Mesothelial cell of epicardium (in vitro differentiated cells): ENCODE measurements at regions not wholly inside any gene's neighbourhood (a gene's known extent, or its start where the extent isn't known, plus 50 kb on each side); places are given as distances from the start of the nearest gene placed in this dataset.

Experiments used
- DNase-seq, 2 experiments: peaks; one replicate each; pipeline ENCODE4 v3.0.0; 2021; ENCODE audit warnings: low spot score in 2 of 2; ENCODE audit not compliant: unreplicated experiment in 2 of 2
- H3K27ac Mint-ChIP-seq: 2 replicates; pipeline ENCODE4 v1.8.0; 2021; ENCODE audit warnings: mixed read lengths
- H3K27me3 Mint-ChIP-seq: 2 replicates; pipeline ENCODE4 v1.8.0; 2021; ENCODE audit warnings: low read depth, mixed read lengths
- H3K36me3 Mint-ChIP-seq: 2 replicates; pipeline ENCODE4 v1.8.0; 2021; ENCODE audit warnings: mixed read lengths
- H3K4me1 Mint-ChIP-seq: 2 replicates; pipeline ENCODE4 v1.8.0; 2021; ENCODE audit warnings: mixed read lengths
- H3K4me3 Mint-ChIP-seq: 2 replicates; pipeline ENCODE4 v1.8.0; 2021; ENCODE audit warnings: mild to moderate bottlenecking, moderate library complexity, mixed read lengths
- H3K9me3 Mint-ChIP-seq: 2 replicates; pipeline ENCODE4 v1.8.0; 2021; ENCODE audit warnings: mixed read lengths
- CTCF ChIP-seq: fragments of 200-600 bp; sonication (generic); IDR thresholded peaks from one replicate; pipeline ENCODE4 v1.5.0; 2021; ENCODE audit warnings: antibody characterized with exemption; ENCODE audit not compliant: unreplicated experiment

- TF ChIP-seq CTCF, result no peak
- no peak overlapping the region for H3K4me3 Mint-ChIP-seq
- H3K27ac Mint-ChIP-seq, result no peak overlapping the region
- H3K36me3 Mint-ChIP-seq, result no peaks in the 10 kb centered on the region
- H3K9me3 Mint-ChIP-seq, result no peaks in the 10 kb centered on the region
- H3K4me1 Mint-ChIP-seq, result peaks cover 16% of the 10 kb centered on the region
- H3K27me3 Mint-ChIP-seq, result no peaks in the 10 kb centered on the region
- DNase-seq, result no peak
Observed at GRCh38 chr7:131095346-131095745, 232.3 kb upstream of the MKLN1 start.

GRCh38 chr7:131096267-131096927 lies 231.3 kb upstream of the MKLN1 start:
- no peak for TF ChIP-seq CTCF
- no peak overlapping the region for H3K27ac Mint-ChIP-seq
- no peaks in the 10 kb centered on the region for H3K9me3 Mint-ChIP-seq
- no peaks in the 10 kb centered on the region for H3K36me3 Mint-ChIP-seq
- H3K27me3 Mint-ChIP-seq, result no peaks in the 10 kb centered on the region
- H3K4me1 Mint-ChIP-seq, result peaks cover 11% of the 10 kb centered on the region
- no peak overlapping the region for H3K4me3 Mint-ChIP-seq
- DNase-seq, result no peak

GRCh38 chr7:131097662-131098376 lies 229.9 kb upstream of the MKLN1 start:
- Mint-ChIP-seq H3K4me3 (no peak overlapping the region), H3K4me1 (no peaks in the 10 kb centered on the region), H3K27ac (no peak overlapping the region), H3K36me3 (no peaks in the 10 kb centered on the region), H3K9me3 (no peaks in the 10 kb centered on the region), H3K27me3 (no peaks in the 10 kb centered on the region)
- no peak for TF ChIP-seq CTCF
- DNase-seq, result no peak

- no peak for DNase-seq
- no peak for TF ChIP-seq CTCF
- no peaks in the 10 kb centered on the region for H3K36me3 Mint-ChIP-seq
- peaks cover 3% of the 10 kb centered on the region for H3K27me3 Mint-ChIP-seq
- H3K9me3 Mint-ChIP-seq, result no peaks in the 10 kb centered on the region
- no peak overlapping the region for H3K27ac Mint-ChIP-seq
- H3K4me1 Mint-ChIP-seq, result no peaks in the 10 kb centered on the region
- H3K4me3 Mint-ChIP-seq, result no peak overlapping the region
Observed at GRCh38 chr7:131098527-131098926, 229.1 kb upstream of the MKLN1 start.

GRCh38 chr7:131100357-131101054 lies 227.2 kb upstream of the MKLN1 start:
- Mint-ChIP-seq H3K4me1 (no peaks in the 10 kb centered on the region), H3K27ac (no peak overlapping the region)

More at GRCh38 chr7:131100357-131101054, 227.2 kb upstream of the MKLN1 start:
- H3K36me3 Mint-ChIP-seq, result no peaks in the 10 kb centered on the region
- no peak for DNase-seq
- H3K4me3 Mint-ChIP-seq, result no peak overlapping the region
- TF ChIP-seq CTCF, result no peak
- no peaks in the 10 kb centered on the region for H3K9me3 Mint-ChIP-seq
- peaks cover 23% of the 10 kb centered on the region for H3K27me3 Mint-ChIP-seq
